Non-pigmented ciliary epithelial cell (primary cell): ENCODE measurements at regions not wholly inside any gene's neighbourhood (a gene's known extent, or its start where the extent isn't known, plus 50 kb on each side); places are given as distances from the start of the nearest gene placed in this dataset.
"Not testable (repeated sequence)": the region's sequence is repeated elsewhere in the genome, so short reads cannot be mapped to it uniquely, and the experiment has no call there.

ENCODE experiments used
- DNase-seq: peaks from one replicate; pipeline ENCODE4 v3.0.0-alpha.2; 2010; ENCODE audit warnings: low read depth

GRCh38 chr3:88408935-88409334, 259.2 kb downstream of the C3orf38 start:
- DNase-seq: no peak

- DNase-seq: no peak
Observed at GRCh38 chr3:88410259-88410658, 260.5 kb downstream of the C3orf38 start.

DNA sequence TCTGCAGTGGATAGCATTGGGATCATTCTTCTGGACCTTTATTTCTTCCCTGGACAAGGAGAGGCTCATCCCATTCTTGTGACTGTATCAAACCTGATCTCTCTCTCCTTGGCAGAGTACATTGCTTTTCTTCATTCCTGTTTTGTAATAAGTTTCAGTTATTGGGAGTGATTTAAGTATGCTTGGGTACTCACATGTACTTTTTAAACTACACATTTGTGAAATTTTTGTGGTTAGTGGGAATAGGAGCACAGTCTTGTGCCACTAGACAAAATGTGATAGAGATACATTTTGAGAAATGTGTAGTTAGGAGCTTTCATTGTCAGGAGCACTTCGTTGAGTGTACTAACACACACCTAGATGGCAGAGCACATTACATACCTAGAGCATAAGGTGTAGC, 262.6 kb downstream of the C3orf38 start:
- DNase-seq: no peak

DNA sequence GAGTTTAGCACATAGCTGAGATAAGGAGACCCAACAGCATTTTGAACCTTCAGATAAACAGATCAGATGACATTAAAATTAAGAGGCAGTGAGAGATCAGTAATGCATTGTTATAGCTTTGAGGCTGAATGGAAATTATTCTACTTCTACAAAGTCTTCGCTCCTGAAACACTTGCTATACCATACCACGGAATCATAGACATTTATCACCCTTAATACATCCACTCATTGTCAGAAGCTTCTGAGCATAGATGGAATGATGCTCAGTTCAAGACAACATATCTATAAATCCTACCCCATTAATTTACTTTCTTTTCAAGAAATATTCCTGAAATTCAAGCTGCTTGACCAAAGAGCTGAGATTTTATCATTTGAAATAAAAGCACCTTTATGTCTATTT, 266.7 kb downstream of the C3orf38 start:
- DNase-seq: no peak

DNA sequence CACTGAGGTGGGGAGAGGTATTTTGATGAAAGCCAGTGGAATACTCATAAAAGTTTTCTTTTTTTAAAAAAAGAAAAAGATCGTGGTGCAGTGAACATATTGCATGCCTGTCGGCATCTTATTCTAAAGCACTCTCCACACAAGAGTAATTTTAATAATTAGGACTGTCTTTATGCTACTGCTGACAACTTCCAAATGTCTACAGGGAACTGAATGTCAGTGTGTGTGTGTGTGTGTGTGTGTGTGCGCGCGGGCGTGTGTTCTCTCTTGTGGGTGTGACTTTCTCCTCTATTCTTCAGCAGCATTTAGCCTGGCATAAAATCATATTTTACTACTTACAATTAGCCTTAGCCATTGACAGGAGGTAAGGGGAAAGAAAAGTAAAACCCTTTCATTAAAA, 268.5 kb downstream of the C3orf38 start:
- no peak for DNase-seq

DNA sequence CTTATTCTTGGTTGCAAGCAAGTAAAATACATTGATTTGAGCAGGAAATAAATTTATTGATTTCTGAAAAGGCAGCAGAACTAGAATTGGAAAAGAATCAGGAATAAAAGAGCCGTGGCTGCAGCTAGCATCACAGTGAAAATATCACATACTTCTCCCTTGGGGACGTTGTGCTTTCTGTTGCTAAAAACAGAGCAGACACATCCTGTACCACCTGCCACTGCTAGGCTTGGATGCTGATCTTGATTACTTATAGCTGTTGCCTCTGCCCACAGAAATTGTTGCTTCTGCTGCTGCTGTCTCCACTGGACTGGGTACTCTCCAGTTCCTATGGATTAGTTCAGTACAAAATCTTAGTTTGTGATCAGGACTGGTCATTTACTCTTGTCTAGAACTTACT, 283.8 kb downstream of the C3orf38 start:
- no peak for DNase-seq

DNA sequence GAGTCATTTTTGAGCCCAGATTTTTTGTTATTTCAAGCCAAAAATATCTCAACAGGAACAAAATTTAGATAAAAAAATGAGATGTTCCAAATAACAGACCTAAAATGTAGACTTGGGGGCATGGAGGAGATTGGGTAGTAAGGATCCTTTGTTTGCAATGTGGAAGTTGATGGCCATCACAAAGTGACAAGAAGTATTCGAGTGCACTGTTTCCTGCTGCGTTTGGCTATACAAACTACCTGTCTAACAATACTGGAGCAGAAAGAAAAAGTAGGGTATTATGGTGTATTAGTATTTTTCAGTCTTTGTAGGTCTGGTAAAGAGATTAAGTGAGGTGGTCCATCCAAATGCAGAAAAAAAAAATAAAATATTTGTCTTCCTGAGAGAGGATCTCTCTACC, 284.2 kb downstream of the C3orf38 start:
- no peak for DNase-seq

DNA sequence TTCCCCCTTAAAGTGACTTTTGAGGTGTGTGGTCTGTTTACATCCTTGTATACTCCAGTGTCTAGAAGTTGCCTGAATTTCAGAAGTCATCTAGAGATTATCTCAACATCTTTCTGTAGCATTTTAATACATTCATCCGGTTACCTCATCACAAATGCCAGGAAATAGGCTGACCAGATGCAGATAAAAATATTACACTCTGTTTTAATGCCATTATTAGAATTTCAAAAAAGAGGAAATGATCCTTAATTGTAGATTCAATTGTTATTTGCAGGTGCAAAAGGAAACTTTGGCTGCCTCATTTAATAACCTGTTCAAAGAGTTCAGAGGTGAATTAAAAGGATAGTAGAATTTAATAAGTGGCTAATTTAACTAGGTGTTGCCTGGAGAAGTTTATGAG, 290.9 kb downstream of the C3orf38 start:
- DNase-seq: no peak

DNA sequence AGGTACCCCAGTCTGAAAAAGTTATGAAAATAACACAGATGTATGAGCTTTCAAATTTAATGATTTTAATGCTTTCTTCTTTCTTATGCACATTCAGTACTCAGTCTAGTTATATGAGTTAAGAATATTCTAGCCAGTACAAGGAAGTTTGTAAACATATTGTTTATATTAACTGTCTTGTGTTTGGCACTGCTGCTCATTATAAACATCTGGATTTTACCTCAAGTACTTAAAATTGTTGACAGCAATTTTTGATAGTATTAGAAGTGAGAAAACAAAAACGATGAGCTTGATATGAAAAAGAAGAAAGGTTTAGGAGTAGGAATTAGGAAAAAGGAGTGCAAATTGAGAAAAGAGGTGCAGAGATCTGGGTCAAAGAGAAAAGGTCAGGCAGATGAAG, 293.3 kb downstream of the C3orf38 start:
- DNase-seq: no peak

DNA sequence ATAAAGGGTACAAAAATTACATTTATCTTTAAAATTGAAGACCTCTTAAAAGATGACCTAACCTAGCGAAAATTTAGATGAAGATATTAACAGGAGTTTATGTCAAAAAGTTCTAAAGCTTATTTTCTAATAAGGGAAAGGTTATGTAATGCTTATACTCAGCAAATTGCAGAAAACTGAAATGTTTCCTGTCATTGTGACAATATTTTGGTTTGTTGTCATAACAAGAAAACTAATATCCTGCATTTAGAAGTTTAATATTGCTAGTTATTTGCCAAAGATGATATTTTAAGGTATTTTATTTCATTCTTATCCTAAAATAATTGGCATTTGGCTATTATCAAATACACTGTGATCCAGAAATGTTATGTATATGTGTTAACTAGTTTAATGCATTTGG, 294.5 kb downstream of the C3orf38 start:
- DNase-seq: no peak

- DNase-seq: no peak
Observed at GRCh38 chr3:88452228-88452627, 302.5 kb downstream of the C3orf38 start.

- DNase-seq: no peak
Observed at GRCh38 chr3:88460369-88460768, 310.6 kb downstream of the C3orf38 start.

GRCh38 chr3:88462230-88462629, 312.5 kb downstream of the C3orf38 start:
- peak; percentile 6 for DNase-seq

DNA sequence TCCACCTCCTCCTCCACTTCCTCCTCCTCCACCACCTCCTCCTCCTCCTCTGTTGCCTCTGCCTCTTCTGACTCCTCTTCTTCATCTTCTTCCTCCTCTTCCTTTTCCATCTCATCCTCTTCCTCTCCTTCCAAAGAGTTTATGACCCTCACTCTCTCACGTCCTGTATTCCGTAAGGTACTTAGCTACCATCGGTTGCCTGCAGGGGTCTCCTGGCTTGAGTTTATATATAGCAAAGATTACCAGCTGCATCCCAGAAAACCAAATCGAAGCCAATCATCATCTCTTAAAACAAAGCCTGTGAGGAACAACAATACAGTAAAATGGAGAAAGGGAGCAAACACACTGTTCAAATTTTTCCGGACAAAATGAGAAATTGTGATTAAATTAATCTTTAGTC, 317.4 kb downstream of the C3orf38 start:
- DNase-seq: no peak

DNA sequence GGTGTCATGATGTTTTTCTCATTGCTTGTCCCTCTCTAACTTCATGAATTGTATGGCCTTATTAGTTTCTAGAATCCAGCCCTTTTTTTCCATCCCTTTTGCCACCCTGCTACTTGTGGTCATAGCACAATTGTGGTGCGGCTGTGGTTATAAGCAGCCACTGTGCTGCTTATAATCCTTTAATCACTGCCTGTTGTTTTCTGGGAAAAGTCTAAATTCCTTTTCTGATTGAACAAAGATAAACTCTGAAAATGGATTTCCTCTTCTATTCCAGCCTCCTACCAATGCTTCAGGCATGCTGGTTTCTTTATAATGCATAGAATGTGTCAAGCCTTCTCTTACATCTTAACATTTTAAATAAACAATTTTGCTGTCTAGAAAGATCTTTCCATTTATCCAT, 319.5 kb downstream of the C3orf38 start:
- no peak for DNase-seq

GRCh38 chr3:88478460-88478859, 328.7 kb downstream of the C3orf38 start:
- DNase-seq: no peak

DNA sequence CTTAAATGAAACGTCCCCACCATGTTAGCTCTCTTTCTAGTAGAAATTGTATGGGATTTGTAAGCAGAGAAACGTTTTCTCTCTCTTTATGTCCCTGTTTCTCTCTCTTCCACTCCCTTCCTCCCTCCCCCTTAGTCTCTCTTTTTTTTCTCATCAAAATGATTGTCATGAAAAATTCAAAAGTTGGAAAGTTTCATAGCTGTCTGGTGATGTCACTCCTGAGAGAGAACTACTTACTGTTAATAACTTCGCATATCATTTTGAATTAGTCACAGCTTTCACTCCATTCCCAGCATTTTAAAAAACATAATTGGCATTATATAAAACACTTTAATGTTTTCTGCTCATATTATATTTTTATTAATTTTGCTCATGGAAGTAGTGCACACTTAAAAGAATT, 331.1 kb downstream of the C3orf38 start:
- no peak for DNase-seq

- no peak for DNase-seq
Observed at GRCh38 chr3:88485001-88485400, 335.2 kb downstream of the C3orf38 start.

- DNase-seq: not testable (repeated sequence)
Observed at GRCh38 chr3:88508818-88509217, 359.1 kb downstream of the C3orf38 start.

DNA sequence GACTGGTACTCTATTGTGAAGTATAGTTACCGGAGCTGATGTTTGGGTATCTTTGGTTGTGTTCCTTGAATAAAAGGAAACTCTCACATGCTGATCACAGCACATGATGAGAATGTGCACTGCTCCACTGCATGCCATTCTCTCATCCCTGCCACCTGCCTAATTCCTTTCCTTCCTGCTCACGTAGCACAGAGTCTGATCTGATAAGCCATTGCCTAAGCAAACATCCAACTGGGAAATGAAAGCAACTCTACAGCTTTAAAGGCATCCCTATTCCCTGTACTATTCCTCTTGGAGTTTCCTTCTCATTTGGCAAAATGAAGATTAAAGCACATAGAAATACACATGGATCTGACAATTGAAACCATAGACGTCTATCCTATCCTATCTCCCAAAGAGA, 359.8 kb downstream of the C3orf38 start:
- DNase-seq: no peak

DNA sequence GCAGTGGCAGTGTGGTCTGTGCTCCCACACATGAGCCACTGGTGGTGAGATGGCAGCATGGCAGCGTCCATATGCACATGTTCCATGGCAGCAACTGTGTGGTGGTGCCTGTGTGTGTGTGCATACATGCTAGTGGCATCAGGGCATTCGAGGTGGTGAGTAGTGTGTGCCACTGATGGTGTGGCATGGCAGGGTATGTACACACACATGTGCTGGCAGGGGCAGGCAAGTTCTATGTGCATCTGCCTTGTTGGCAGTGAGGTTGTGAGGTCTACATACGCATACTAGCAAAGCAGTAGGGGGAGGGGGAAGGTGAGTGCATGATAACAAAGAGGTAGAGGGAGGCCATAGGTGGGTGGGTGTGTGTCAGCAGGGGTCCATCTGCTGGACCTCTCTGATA, 378.7 kb downstream of the C3orf38 start:
- no peak for DNase-seq

DNA sequence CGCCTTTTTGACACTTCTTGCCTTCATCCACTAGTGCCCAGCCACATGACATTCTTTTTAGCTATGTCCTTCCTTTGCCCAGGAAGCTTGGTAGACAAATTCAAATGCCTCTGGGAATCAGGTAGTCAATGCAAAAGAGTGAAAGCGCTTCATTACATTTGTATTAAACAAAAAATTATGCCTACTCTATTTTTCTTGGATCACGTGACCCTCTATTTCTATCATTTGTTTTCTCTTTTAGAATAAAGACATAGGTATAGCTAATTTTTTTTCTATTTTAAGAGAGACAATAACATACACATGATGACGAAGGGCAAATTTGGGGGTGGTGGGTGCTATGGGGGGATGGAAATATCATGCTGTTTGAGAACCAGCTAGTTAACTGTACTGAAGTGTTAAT, 384.8 kb downstream of the C3orf38 start:
- no peak for DNase-seq

- DNase-seq: no peak
Observed at GRCh38 chr3:88535563-88535962, 385.8 kb downstream of the C3orf38 start.

DNA sequence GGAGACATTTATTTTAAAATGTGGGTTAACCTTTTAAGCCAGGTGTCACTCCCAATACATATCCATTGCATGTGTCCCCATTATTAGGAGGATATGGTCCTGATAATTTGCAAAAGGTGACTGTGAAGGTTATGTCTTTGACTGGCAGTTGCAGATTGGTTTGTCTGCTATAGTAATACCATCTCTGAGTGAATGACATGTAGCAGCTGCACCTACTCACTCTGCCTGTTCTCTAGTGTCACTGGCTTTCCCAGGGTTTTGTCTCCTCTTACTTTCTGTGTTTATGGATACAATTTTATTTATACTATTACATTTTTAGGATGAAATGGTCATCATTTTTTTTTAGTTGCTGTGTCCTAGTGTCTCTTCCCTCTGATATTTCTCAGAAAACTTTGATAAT, 393.2 kb downstream of the C3orf38 start:
- DNase-seq: no peak

DNA sequence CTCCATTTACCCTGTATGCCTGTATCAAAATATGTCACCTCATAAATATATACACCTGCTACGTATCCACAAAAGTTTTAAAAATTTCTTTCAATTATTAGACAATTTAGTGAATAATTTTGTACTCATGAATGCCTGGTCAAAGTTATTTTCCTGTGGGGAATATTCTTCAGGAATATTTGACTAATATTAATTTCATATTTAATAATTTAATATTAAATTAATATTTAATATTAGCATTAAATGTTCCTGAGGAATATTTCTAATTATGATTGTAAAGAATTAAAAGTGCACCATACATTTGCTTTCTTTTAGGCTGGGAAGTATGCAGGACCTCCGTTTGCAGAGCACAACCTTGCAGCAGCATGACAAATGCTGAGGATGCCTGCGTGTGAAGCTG, 422.7 kb downstream of the C3orf38 start:
- no peak for DNase-seq
